Activated T-cell treated with anti-CD3 and anti-CD28 coated beads, Interleukin-2, amount 50 U/mL, for 1 hour (primary cell): ENCODE measurements at regions not wholly inside any gene's neighbourhood (a gene's known extent, or its start where the extent isn't known, plus 50 kb on each side); places are given as distances from the start of the nearest gene placed in this dataset.
"Not testable (repeated sequence)": the region's sequence is repeated elsewhere in the genome, so short reads cannot be mapped to it uniquely, and the experiment has no call there.

Source experiments
- DNase-seq: peaks from one replicate; pipeline ENCODE4 v3.0.0-alpha.2; 2020

DNA sequence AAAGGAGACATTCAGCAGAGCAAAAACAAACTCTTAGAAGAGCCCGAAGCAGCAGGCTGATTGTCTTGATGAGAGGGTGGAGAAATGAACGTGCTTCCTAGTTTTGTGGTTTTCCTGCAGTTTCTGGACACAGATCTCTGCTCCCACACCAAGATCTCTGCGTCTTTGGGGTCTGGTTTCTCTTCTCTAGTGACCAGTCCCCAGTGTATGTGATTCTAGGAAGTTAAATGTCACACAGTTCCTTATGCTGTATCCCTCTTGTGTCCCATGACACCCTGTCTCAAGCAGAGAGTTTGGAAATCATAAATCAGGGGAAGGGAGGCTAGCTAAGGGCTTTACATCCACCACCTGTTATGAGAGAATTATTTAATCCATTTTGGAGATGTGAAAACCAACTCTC, 55.4 kb upstream of the KLF14 start:
- no peak for DNase-seq

DNA sequence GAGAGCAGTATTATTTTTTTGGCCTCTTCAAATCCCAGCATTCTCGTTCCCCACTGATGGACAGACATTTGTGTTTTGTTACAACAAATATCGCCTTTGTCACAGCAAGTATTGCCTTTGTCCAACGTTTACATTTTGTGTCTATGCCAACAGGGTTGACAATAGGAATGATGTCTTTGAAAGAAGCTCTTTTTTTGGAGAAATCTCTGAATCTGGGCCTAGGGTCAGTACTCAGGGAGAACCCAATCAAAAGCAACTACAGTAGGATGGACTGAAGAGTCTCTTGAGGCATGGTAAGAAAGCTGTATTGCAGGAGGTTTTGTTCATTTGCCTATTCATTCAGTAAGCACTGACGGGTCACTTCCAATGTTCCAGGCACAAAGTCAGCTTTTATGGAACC, 57.7 kb upstream of the KLF14 start:
- DNase-seq, result no peak

GRCh38 chr7:130793855-130794618, 60.0 kb upstream of the KLF14 start:
- DNase-seq, result no peak

GRCh38 chr7:130794619-130794922, 60.6 kb upstream of the KLF14 start:
- DNase-seq, result no peak

DNA sequence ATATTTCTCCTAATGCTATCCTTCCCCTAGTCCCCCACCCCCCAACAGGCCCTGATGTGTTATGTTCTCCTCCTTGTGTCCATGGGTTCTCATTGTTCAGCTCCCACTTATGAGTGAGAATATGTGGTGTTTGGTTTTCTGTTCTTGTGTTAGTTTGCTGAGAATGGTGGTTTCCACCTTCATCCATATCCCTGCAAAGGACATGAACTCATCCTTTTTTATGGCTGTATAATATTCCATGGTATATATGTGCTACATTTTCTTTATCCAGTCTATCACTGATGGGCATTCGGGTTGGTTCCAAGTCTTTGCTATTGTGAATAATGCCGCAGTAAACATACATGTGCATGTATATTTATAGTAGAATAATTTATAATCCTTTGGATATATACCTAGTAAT, 62.4 kb upstream of the KLF14 start:
- not testable (repeated sequence) for DNase-seq

- DNase-seq, result no peak
These were observed 69.1 kb upstream of the KLF14 start for GRCh38 chr7:130803127-130803526.

- no peak for DNase-seq
These were observed 70.2 kb upstream of the KLF14 start for GRCh38 chr7:130804220-130804619.

DNA sequence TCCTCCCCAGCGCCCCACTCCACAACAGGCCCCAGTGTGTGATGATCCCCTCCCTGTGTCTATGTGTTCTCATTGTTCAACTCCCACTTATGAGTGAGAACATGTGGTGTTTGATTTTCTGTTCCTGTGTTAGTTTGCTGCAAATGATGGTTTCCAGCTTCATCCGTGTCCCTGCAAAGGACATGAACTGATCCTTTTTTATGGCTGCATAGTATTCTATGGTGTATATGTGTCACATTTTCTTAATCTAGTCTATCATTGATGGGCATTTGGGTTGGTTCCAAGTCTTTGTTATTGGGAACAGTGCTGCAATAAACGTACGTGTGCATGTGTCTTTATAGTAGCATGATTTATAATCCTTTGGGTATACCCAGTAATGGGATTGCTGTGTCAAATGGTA, 78.8 kb upstream of the KLF14 start:
- not testable (repeated sequence) for DNase-seq

DNA sequence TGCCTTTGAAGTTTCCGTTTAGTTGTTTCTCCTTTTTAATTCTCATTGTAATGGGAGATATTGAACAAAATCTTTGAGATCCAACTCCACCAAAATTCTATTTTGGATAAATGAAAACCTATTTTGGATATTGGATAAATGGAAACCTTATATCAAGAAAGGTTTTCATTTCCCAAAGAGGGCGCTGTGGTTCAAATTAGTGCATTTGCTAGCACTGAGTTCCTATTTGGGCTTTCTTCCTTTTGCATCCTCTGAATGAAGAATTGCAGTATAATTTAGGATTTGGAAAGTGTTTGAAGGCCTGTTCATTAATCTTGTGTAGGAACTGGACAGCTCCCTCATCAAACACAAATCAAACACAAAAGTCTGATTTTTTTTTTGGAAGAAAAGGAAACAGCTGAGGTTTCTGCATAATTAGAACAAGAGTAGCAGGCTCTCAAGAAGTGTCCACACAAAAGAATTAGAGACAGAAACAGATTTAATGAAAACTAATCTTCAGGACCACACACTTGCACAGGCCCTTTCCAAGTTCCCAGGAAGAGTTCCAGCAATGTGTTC, 80.8 kb upstream of the KLF14 start:
- DNase-seq, result no peak

DNA sequence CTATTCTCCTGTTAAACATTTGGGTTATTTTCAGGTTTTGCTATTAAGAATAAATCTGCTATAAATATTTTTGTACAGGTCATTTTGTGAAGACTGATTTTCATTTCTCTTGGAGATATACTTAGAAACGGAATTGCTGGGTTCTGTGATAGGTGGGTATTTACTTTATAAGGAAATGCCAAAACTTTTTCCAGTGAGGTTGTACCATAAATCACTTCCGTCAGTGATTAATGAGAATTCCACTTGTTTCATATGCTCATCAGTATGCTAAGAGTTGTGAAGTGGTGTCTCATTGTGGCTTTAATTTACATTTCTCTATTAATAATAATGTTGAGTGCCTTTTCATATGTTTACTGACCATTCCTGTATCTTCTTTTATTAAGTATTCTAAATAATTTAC, 84.0 kb upstream of the KLF14 start:
- DNase-seq, result no peak

DNA sequence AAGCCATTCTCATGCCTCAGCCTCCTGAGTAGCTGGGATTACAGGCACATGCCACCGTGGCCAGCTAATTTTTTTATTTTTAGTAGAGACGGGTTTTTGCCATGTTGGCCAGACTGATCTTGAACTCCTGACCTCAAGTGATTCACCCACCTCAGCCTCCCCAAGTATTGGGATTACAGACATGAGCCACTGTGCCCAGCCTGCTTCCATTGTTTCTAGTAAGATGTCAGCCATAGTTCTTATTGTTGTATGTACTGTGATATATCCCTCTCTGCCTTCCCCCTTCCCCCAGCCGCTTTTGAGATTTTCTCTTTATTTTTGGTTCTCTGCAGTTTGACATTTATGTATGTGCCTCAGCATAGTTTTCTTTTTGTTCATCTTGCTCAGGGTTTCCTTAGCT, 87.9 kb upstream of the KLF14 start:
- no peak for DNase-seq

DNA sequence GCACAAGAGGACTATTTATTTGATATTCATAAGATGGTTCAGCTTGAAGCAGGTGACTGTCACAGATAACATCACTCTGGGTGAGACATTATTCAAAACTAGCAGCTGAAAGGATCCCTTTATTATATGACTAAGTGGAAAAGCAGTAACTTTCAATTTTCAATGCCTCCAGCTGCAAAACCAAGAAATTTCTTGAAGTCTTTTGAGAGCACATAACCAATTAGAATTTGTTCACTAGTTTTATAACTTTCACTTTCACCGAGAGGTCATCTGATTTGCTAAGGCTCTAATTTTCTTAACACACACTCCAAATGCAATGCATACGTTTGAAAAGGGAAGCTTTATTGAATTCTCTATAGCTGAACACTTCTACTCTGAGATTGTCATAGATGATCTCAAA, 88.6 kb upstream of the KLF14 start:
- DNase-seq, result no peak

- no peak for DNase-seq
These were observed 89.1 kb upstream of the KLF14 start for GRCh38 chr7:130823060-130823459.

DNA sequence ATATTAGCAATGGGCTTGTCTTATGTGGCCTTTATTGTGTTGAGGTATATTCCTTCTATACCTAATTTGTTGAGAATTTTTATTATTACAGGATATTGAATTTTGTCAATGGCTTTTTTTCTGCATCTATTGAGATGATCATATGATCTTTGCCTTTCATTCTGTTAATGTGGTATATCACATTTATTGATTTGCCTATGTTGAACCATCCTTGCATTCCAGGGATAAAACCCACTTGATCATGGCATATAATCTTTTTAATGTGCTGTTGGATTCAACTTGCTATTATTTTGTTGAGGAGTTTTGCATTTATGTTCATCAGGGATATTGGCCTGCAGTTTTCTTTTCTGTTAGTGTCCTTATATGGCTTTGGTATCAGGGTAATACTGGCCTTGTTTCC, 91.8 kb upstream of the KLF14 start:
- no peak for DNase-seq

DNA sequence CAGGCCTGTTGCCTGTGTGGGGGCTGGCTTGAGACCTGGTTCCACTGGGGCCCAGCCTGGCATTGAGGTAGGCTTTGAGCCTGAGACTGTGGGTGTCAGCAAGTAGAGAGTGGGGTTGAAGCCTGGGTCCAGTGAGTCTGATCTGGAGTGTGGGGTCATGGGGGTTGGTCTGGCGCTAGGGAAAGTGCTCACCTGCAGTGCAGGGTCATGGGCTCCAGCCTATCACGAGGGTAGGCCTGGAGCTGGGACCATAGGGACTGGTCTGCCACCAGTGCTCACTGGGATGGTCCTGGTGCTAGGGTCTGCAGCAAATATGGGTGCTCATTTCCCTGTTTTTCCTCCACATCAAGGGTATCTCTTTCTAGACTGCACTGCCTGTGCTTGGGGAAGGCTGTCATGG, 95.4 kb upstream of the KLF14 start:
- no peak for DNase-seq

DNA sequence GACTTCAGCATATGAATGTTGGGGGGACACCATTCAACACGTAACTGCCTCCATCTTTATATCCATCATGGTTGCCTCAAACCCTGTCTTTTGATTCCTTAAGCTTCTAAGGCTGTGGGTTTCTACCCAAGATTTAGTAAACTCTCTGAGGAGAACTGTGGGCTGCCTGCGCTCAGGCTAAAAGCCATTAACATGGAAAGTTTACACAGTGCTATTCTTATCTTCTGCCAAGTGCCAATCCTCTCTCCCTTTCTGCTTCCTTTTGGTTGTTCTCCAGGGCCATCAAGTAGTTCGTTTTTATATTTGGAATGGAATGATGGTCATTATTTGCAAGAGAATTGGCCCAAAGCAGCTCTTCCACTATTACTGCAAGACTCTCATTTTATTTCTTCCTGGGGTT, 97.3 kb upstream of the KLF14 start:
- DNase-seq, result no peak

DNA sequence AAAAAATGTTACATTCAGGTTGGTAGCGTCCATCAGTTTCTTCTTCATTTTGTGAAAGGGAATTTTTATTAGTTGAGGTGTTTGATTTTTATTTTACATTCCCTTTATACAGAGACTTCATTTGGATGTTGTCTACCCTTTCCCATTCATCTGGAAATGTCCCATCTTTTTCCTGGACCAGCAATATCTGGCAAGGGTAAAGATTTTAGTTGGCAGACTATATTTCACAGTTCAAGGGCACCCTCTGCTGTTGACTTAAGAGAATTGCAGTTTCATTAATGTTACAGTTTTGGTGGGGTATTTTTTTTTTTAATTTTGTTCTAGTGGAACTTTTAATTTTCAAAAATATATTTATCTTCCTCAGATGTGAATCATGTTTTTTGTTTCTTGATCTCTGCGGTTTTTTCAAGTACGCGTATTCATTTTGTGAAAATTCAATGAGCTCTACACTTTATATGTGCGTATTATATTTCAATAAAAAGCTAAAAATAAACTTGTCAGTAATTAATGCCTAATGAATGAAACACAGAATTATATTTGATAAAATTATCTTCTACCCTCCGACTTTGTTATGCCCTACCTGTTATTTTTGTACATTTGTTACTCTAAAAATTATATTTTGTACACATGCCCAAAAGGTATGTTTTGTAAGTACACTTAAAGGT, 97.9 kb upstream of the KLF14 start:
- DNase-seq, result no peak

DNA sequence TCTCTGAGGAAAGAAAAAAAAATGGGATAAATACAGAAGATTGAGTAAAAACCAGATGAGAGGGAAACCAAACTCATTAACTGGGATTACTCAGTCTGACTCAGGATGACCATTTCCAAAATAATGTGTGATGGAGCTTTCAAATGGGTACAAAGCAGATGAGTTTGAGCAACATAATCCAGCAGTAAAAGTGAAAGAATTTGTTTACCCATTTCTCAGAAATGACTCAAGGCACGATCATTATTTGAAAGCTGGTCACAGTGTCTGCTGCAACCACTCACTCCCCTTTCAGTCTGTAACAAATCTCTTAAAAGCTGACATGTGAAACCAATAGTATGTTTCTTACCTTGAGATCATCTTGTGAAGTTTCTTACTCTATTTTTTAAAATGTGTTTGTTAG, 104.7 kb upstream of the KLF14 start:
- no peak for DNase-seq

GRCh38 chr7:130840599-130840998, 106.6 kb upstream of the KLF14 start:
- DNase-seq, result no peak

DNA sequence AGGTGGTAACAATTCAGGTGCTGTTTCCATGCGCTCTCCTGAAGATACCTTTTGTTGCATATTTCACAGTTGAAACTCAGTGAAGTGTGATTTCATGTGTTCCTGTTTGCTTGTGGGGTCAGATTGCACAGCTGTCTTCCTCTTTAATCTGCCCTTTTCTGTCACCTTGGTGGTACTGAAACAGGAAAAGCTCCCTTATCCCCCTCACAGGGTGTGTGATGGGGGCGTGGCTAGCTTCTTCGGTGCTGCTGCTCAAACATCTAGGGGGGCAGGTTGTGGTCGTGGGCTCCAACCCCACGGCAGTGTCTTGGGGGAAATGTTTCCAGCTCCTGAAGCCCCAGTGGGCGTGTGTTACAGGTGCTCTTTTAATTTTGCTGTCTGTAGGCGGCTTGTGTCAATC, 107.4 kb upstream of the KLF14 start:
- no peak for DNase-seq

- no peak for DNase-seq
These were observed 109.7 kb upstream of the KLF14 start for GRCh38 chr7:130843703-130844102.

GRCh38 chr7:130844811-130845580, 111.0 kb upstream of the KLF14 start:
- DNase-seq, result no peak

DNA sequence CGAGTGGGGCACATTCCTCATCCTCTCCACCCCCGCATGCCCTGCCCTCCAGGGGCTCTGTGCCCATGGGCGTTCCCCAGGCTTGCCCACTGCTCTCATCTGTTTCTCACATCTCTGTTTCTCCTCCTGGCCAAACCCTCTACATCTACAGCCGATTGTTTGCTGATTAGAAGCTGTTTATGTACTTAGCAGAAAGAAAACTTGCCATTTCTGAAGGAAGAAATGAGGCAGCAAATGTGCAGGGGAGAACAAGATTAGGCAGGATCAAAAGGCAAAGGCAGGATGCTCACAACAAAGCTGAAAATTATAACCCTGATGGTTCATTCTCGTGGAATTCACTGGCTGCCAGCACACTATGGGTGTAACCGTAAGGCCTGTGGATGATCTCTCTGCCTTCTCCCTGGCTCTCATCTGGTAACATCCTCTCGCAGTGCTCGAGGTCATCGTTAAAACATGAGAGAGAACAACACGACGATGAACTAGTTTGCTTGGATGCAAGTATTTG, 111.6 kb upstream of the KLF14 start:
- DNase-seq, result no peak

- DNase-seq, result no peak
These were observed 115.6 kb upstream of the KLF14 start for GRCh38 chr7:130849604-130850003.
